OCI-LY3 (cell line): ENCODE measurements at regions not wholly inside any gene's neighbourhood (a gene's known extent, or its start where the extent isn't known, plus 50 kb on each side); places are given as distances from the start of the nearest gene placed in this dataset.

ENCODE experiments used
- CTCF ChIP-seq: fragments of 200-600, 300-600 bp; sonication (generic); IDR thresholded peaks from 2 replicates; pipeline ENCODE4 v1.5.1; 2014; ENCODE audit warnings: antibody characterized with exemption, low read length, low read depth
- EZH2phosphoT487 ChIP-seq: fragments of 200-600 bp; shearing (Covaris generic); IDR thresholded peaks from 2 replicates; pipeline ENCODE4 v1.6.1; 2018; ENCODE audit warnings: antibody characterized with exemption, mixed run types, low read depth

- TF ChIP-seq CTCF (no peak), EZH2phosphoT487 (no peak)
These were observed 459.1 kb downstream of the SOX9 start for GRCh38 chr17:72579990-72580320.
